ENCODE measurements at regions not wholly inside any gene's neighbourhood (a gene's known extent, or its start where the extent isn't known, plus 50 kb on each side); places are given as distances from the start of the nearest gene placed in this dataset.
"Not testable (repeated sequence)": the region's sequence is repeated elsewhere in the genome, so short reads cannot be mapped to it uniquely, and the experiment has no call there.

DNA sequence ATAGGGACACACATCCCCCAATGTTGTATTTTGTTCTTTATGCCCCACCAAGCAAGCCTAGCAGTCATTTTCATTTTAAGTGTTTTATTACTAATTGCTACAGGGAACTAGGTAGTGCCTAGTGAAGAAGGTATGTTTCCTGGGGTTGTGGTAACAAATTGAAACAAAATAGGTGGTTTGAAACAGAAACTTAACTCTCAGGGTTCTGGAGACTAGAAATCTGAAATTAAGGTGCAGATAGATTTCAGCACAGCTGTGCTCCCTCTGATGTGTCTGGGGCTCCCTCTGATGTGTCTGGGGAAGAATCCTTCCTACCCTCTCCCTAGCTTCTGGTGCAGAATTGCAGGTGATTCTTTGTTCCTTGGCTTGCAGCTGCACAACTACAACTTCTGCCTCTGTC lies 390.1 kb downstream of the ZFHX3 start:
- no peak for DNase-seq (ENCODE audit: low read depth in 2 of 3, low spot score in 2 of 3)

DNA sequence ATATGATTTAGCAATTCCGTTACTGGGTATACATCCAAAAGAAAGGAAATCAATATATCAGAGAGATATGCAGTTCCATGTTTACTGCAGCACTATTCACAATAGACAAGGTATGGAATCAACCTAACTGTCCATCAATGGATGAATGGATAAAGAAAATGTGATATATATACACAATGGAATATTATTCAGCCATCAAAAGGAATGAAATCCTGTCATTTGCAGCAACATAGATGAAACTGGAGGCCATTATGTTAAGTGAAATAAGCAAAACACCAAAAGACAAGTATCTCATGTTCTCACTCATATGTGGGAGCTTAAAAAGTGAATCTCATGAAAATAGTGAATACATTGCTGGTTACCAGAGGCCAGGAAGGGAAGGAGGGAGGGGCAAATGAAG lies 390.8 kb downstream of the ZFHX3 start:
- no peak for DNase-seq (ENCODE audit: low read depth in 2 of 3, low spot score in 2 of 3)

DNA sequence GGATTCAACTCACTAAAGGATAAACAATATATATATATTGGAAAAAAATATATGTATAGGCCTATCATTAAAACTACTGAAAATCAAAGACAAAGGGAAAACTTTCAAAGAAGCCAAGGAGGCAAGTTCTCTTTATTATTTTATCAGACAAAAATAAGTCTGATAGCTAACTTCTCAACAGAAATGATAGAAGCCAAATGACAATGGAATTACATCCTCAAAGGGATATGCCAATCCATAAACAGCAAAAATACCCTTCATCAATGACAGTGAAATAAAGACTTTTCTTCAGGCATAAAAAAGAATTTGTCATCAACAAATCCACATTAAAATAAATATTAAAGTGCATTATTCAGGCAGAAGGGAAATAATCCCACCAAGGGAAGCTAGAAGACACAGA lies 393.4 kb downstream of the ZFHX3 start:
- DNase-seq (ENCODE audit: low read depth in 2 of 3, low spot score in 2 of 3): no peak

- no peak for DNase-seq (ENCODE audit: low read depth in 2 of 3, low spot score in 2 of 3)
These were observed 398.5 kb downstream of the ZFHX3 start for GRCh38 chr16:72649254-72649944.

- no peak for DNase-seq (ENCODE audit: low read depth in 2 of 3, low spot score in 2 of 3)
These were observed 401.3 kb downstream of the ZFHX3 start for GRCh38 chr16:72646615-72647014.

GRCh38 chr16:72645538-72645937 lies 402.4 kb downstream of the ZFHX3 start:
- no peak for DNase-seq (ENCODE audit: low read depth in 2 of 3, low spot score in 2 of 3)

GRCh38 chr16:72644911-72645310 lies 403.0 kb downstream of the ZFHX3 start:
- no peak for DNase-seq (ENCODE audit: low read depth in 2 of 3, low spot score in 2 of 3)

DNA sequence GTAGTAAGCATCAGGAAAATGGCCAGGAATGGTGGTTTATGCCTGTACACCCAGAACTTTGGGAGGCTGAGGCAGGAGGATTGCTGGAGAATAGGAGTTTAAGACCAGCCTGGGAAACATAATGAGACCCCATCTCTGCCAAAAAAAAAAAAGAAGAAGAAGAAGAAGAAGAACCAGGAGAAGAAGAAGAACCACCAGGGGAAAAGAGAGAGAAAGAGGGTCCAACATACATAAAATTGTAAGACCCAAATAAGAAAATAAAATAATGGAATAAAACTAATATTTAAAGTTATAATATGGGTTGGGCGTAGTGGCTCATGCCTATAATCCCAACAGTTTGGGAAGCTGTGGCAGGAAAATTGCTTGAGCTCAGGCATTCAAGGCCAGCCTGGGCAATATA lies 408.4 kb downstream of the ZFHX3 start:
- no peak for DNase-seq (ENCODE audit: low read depth in 2 of 3, low spot score in 2 of 3)

GRCh38 chr16:72637306-72637705 lies 410.6 kb downstream of the ZFHX3 start:
- DNase-seq (ENCODE audit: low read depth in 2 of 3, low spot score in 2 of 3): no peak

- no peak for DNase-seq (ENCODE audit: low read depth in 2 of 3, low spot score in 2 of 3)
These were observed 412.2 kb downstream of the ZFHX3 start for GRCh38 chr16:72635694-72636093.

DNA sequence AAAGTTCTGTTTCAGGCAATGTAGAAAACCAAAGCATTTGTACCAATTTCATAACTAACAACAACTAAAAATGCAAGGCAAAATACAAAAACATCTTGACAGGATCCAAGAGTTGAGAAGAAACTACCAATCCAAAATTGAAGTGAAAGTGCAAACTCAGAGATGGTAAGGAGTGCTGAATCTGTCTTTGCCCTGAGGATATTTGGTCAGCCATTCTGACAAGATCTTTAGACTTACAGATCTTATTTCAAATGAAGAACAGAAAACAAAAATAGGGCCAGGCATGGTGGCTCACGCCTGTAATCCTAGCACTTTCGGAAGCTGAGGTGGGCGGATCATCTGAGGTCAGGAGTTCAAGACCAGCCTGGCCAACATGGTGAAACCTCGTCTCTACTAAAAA lies 412.8 kb downstream of the ZFHX3 start:
- DNase-seq (ENCODE audit: low read depth in 2 of 3, low spot score in 2 of 3): no peak

DNA sequence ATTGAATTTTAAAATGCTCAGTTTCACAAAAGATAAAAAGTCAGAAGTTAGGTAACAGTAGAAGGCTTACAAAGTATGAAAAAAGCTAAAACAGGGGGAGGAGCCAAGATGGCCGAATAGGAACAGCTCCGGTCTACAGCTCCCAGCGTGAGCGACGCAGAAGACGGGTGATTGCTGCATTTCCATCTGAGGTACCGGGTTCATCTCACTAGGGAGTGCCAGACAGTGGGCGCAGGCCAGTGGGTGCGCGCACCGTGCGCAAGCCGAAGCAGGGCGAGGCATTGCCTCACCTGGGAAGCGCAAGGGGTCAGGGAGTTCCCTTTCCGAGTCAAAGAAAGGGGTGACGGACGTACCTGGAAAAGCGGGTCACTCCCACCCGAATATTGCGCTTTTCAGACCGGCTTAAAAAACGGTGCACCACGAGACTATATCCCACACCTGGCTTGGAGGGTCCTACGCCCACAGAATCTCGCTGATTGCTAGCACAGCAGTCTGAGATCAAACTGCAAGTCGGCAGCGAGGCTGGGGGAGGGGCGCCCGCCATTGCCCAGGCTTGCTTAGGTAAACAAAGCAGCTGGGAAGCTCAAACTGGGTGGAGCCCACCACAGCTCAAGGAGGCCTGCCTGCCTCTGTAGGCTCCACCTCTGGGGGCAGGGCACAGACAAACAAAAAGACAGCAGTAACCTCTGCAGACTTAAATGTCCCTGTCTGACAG lies 420.6 kb downstream of the ZFHX3 start:
- DNase-seq (ENCODE audit: low read depth in 2 of 3, low spot score in 2 of 3): not testable (repeated sequence)

GRCh38 chr16:72626623-72627022 lies 421.3 kb downstream of the ZFHX3 start:
- DNase-seq (ENCODE audit: low read depth in 2 of 3, low spot score in 2 of 3): no peak

DNA sequence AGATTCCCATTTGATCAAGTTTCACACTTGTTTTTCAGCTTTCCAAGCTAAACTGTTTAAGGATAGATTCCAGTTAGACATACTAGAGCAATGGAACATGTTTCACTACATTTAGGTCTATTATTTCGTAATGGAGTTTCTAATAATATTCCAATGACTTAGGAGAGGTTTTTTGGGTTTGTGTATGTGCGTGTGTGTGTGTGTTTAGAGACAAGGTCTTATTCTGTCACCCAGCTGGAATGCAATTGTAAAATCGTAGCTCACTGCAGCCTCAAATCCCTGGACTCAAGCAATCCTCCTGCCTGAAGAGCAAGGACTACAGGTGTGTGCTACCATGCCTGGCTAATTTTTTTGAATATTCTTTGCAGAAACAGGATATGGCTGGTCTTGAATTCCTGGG lies 426.3 kb downstream of the ZFHX3 start:
- no peak for DNase-seq (ENCODE audit: low read depth in 2 of 3, low spot score in 2 of 3)

DNA sequence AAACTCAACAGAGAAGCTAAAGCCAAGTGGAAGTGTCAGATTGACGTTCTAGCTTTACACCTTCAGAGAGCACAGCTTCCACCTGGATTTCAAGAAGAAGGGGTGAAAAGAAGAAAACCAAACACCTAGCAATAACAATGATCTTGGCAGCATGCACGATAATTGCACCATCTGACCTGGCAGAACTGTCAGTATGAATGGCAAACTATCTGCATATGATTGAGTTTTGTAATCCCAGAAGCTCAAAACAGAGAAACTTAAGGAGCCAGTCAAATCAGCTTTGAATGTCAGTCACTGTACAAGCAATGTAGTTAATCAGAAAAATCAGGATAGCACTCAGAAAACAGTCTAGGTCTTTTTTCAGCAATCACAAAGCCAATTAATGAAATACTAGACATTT lies 427.1 kb downstream of the ZFHX3 start:
- no peak for DNase-seq (ENCODE audit: low read depth in 2 of 3, low spot score in 2 of 3)

DNA sequence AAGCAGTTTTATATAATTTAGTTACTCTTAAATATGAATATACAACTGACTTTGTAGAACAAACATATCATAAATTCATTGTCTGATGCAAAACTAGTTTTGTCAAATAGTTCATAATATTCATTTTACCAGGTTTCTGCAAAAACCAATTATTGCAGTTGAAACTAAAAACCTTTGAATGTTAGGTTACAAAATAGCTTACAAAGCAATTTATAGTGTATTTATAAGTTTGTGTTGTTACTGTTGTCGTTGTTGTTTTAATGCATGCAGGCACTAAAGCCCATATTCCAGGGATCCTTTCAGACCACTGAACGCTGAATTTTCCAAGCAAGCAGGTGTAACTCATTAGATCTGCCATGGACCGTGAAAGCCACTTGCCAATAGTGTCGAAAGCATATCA lies 427.6 kb downstream of the ZFHX3 start:
- DNase-seq (ENCODE audit: low read depth in 2 of 3, low spot score in 2 of 3): no peak

DNA sequence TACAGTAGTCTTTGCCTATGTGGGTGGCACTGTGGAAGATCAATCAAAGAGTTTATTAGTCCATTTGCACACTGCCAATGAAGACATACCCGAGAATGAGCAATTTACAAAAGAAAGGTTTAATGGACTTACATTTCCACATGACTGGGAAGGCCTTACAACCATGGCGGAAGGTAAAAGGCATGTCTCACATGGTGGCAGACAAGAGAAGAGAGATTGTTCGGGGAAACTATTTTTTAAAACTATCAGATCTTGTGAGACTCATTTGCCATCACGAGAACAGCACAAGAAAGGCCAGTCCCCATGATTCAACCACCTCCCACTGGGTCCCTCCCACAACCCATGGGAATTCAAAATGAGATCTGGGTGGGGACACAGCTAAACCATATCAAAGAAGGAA lies 432.1 kb downstream of the ZFHX3 start:
- DNase-seq (ENCODE audit: low read depth in 2 of 3, low spot score in 2 of 3): no peak

DNA sequence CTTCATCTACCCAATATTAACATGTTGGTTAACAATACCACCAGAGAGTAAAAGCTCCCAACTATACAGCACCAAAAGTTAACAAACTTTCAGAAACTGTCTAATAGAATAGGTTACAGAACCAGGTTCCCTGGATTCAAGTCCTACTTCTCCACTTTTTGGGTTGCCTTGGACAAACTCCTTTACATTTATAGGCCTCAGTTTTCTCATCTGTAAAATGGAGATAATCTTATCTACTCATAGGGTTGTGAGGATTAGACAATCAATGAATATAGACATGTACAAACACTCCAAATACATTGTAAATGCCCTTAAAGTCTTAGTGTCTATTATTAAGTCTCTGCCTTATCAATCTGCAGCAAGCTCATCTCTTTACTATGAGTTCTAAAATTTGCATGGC lies 435.2 kb downstream of the ZFHX3 start:
- no peak for DNase-seq (ENCODE audit: low read depth in 2 of 3, low spot score in 2 of 3)

- DNase-seq (ENCODE audit: low read depth in 2 of 3, low spot score in 2 of 3): no peak
These were observed 435.7 kb downstream of the ZFHX3 start for GRCh38 chr16:72612256-72612655.

GRCh38 chr16:72609933-72610332 lies 438.0 kb upstream of the PMFBP1 start:
- DNase-seq (ENCODE audit: low read depth in 2 of 3, low spot score in 2 of 3): no peak

DNA sequence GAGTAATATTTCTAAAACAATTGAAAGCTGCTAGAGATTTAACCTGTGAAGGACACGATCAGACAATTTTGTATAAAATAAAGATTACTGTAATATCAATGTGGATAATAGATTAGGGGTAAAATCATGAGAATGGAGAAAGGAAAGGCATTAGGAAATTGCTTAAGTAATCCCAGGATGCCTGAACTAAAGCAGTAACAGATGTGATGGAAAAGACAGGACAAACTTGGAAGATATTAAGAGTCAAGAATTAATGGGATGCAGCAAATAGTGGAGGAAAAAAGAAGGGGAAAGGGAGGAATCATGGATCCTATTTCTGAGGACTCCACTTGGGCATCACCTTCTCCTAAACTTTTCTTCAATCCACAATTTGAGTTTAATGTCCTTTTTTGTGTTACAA lies 437.1 kb upstream of the PMFBP1 start:
- DNase-seq (ENCODE audit: low read depth in 2 of 3, low spot score in 2 of 3): no peak

GRCh38 chr16:72604375-72604774 lies 432.4 kb upstream of the PMFBP1 start:
- no peak for DNase-seq (ENCODE audit: low read depth in 2 of 3, low spot score in 2 of 3)

- DNase-seq (ENCODE audit: low read depth in 2 of 3, low spot score in 2 of 3): no peak
These were observed 430.5 kb upstream of the PMFBP1 start for GRCh38 chr16:72602499-72602898.
